Psoas muscle (tissue), 7 donors: ENCODE measurements at regions not wholly inside any gene's neighbourhood (a gene's known extent, or its start where the extent isn't known, plus 50 kb on each side); places are given as distances from the start of the nearest gene placed in this dataset.

Source experiments
- ATAC-seq, 4 donors: fragments of 200-7000 bp; cut with Tn5 transposase; one replicate each; pipeline ENCODE4 v1.9.1; 2020; ENCODE audit warnings: moderate library complexity in 3 of 4, mild to moderate bottlenecking in 2 of 4
- DNase-seq, 2 donors: peaks; one replicate each; pipeline ENCODE4 v3.0.0-alpha.2; 2020
- H3K27ac ChIP-seq: fragments of 200-600 bp; one replicate; pipeline ENCODE4 v1.8.0; 2022
- H3K27me3 ChIP-seq, 3 donors: fragments of 200-600 bp in 1 of 3; one replicate each; pipeline versions ENCODE4 v1.6.1 to v1.8.0; 2013 to 2022; ENCODE audit warnings: low read length in 2 of 3, mild to moderate bottlenecking in 2 of 3, moderate library complexity in 1 of 3; ENCODE audit not compliant: insufficient read depth in 3 of 3
- H3K36me3 ChIP-seq, 2 donors: fragments of 200-600 bp in 1 of 2; one replicate each; pipeline versions ENCODE4 v1.6.1 to v1.8.0; 2013 to 2022; ENCODE audit warnings: low read depth in 1 of 2, mild to moderate bottlenecking in 1 of 2, moderate library complexity in 1 of 2; ENCODE audit not compliant: insufficient read depth in 1 of 2
- H3K4me1 ChIP-seq: fragments of 200-600 bp; one replicate; pipeline ENCODE4 v1.8.0; 2022
- H3K4me3 ChIP-seq: fragments of 200-600 bp; one replicate; pipeline ENCODE4 v1.8.0; 2022; ENCODE audit warnings: mild to moderate bottlenecking
- H3K9me3 ChIP-seq: fragments of 200-600 bp; one replicate; pipeline ENCODE4 v1.8.0; 2022
- WGBS, 3 donors: extraction: QIAGEN DNeasy Blood & Tissue Kit; methylation state at CpG; one replicate each; pipeline versions ENCODE4 v1.1.6 to v1.1.7; 2013; 5-methylcytosine and 5-hydroxymethylcytosine counted together
- intact Hi-C, 2 donors: fragments of 100-400 bp; cut with DNase I; formaldehyde crosslinking; loops; one replicate each; pipeline versions ENCODE4 v1.11.0 to v1.14.2; 2022
- TF ChIP-seq, protein P1 (sequence below): fragments of 200-600 bp; IDR thresholded peaks from one replicate; pipeline ENCODE4 v1.8.0; 2022; ENCODE audit warnings: antibody characterized with exemption
- donor health status: healthy with polysubstance abuse.
- donor health status: DM: no; HTN: no; CAD: no; lungs with moderate emphysema.
- donor health status: Bipolar disorder and iron deficiency.
- donor health status: healthy.
- donor health status: DM: yes; HTN: yes; CAD: no.
- donor health status: DM: no; HTN: no; CAD: no.
- donor health status: DM: yes; HTN: yes; CAD: no.

DNA sequence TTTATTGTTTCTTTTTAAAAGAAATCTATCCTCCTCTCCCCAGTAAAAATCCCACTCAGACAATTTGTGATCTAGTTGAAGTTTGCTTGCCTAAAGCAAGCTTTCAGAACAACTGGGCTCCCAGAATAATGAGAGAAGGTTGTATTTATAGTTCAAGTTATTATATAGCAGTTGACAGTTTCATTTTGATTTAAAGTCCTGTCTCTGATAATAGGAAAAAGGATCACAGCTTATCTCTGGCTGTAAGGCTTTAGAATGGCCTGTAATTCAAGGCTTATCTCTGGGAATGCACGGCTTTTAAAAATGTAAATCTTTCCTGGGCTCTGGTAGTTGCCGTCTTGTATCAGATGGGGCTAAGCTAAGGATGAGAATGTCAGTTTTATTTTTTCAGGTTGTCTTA is 123.3 kb upstream of the TMTC4 start:
- Histone ChIP-seq H3K9me3 (peaks cover 6% of the 10 kb centered on the region), H3K27me3 (no peaks in the 10 kb centered on the region), H3K36me3 (no peaks in the 10 kb centered on the region), H3K4me1 (no peaks in the 10 kb centered on the region), H3K27ac (no peak overlapping the region), H3K4me3 (no peak overlapping the region)
- TF ChIP-seq, protein P1, sequence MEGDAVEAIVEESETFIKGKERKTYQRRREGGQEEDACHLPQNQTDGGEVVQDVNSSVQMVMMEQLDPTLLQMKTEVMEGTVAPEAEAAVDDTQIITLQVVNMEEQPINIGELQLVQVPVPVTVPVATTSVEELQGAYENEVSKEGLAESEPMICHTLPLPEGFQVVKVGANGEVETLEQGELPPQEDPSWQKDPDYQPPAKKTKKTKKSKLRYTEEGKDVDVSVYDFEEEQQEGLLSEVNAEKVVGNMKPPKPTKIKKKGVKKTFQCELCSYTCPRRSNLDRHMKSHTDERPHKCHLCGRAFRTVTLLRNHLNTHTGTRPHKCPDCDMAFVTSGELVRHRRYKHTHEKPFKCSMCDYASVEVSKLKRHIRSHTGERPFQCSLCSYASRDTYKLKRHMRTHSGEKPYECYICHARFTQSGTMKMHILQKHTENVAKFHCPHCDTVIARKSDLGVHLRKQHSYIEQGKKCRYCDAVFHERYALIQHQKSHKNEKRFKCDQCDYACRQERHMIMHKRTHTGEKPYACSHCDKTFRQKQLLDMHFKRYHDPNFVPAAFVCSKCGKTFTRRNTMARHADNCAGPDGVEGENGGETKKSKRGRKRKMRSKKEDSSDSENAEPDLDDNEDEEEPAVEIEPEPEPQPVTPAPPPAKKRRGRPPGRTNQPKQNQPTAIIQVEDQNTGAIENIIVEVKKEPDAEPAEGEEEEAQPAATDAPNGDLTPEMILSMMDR, result no peak
- no peak for ATAC-seq
- WGBS, 3 donors, result 25 to 55% (median 38%) methylated on average over 2 of the region's 2 CpGs
- intact Hi-C loops, result no loop called here
- no peak for DNase-seq

DNA sequence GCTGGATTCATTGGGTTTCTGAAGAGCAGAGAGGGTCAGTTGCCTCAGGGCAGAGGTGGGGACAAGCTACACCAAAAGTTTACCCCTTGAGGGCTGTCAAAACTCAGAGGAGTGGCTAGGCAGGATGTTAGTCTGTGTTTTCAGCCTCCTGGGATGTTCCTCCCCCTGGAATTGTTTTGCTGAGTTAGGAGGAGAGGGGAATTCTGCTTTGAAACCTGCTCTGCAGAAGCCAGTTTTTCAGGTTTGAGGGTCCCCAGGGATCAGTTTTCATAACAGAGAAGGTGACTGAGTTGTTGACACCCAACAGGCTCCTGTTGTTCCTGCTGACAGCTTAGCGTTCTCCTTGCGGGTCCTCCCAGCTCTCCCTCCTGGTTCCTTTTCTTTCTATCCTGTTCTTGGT is 121.9 kb upstream of the TMTC4 start:
- peaks cover 6% of the 10 kb centered on the region for H3K9me3 ChIP-seq
- H3K4me1 ChIP-seq, result no peaks in the 10 kb centered on the region
- TF ChIP-seq, protein P1, result no peak
- H3K27ac ChIP-seq, result no peak overlapping the region
- ATAC-seq (no peak), DNase-seq (no peak)
- H3K4me3 ChIP-seq, result no peak overlapping the region
- H3K36me3 ChIP-seq, result no peaks in the 10 kb centered on the region
- WGBS, 3 donors, result 78 to 87% (median 85%) methylated on average over 2 of the region's 2 CpGs
- intact Hi-C loops, result no loop called here
- no peaks in the 10 kb centered on the region for H3K27me3 ChIP-seq

DNA sequence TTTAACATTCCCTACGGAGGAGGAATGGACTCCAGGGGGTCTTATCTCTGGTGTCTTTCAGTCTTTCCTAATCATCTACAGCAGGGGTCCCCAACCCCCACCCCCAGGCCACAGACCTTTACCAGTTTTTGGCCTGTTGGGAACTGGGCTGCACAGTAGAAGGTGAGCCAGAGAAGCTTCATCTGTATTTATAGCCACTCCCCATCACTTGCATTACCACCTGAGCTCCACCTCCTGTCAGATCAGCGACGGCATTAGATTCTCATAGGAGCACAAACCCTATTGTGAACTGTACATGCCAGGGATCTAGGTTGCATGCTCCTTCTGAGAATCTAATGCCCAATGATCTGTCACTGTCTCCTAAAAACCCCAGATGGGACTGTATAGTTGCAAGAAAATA is 120.0 kb upstream of the TMTC4 start:
- no peak overlapping the region for H3K4me3 ChIP-seq
- WGBS, 3 donors, result 76 to 89% (median 87%) methylated on average over 3 of the region's 3 CpGs
- no peak for ATAC-seq

DNA sequence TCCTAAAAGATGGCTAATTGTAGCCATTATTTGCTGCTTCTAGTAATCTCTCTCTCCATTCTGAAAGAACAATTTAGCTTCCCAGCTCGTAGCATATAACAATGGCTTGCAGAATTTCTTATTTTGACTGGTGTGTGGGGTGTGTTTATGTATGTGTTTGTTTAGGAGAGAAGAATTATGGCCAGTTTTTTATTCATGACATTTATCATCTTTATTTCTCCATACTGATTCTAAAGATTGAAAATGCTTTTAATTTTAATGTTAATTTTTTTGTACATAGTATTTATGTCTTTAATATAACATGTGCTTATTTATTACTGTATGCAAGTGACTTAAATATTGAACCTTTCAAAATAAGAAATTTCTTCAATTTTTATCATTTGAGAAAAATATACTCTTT is 115.8 kb upstream of the TMTC4 start:
- TF ChIP-seq, protein P1, result no peak
- H3K4me1 ChIP-seq, result no peaks in the 10 kb centered on the region
- no peak overlapping the region for H3K27ac ChIP-seq
- ATAC-seq, result no peak
- H3K27me3 ChIP-seq, result no peaks in the 10 kb centered on the region
- peaks cover 3% of the 10 kb centered on the region for H3K9me3 ChIP-seq
- H3K4me3 ChIP-seq, result no peak overlapping the region
- H3K36me3 ChIP-seq, result no peaks in the 10 kb centered on the region
- 12 to 42% (median 29%) methylated on average over 1 of the region's 1 CpG for WGBS, 3 donors
- DNase-seq, result no peak
- intact Hi-C loops, result no loop called here

More for the DNA sequence above, 120.0 kb upstream of the TMTC4 start:
- no peak for DNase-seq
- no peaks in the 10 kb centered on the region for H3K36me3 ChIP-seq
- no peaks in the 10 kb centered on the region for H3K27me3 ChIP-seq
- peaks cover 6% of the 10 kb centered on the region for H3K9me3 ChIP-seq
- no peak overlapping the region for H3K27ac ChIP-seq
- TF ChIP-seq, protein P1, result no peak
- H3K4me1 ChIP-seq, result no peaks in the 10 kb centered on the region
- intact Hi-C loops, result no loop called here

DNA sequence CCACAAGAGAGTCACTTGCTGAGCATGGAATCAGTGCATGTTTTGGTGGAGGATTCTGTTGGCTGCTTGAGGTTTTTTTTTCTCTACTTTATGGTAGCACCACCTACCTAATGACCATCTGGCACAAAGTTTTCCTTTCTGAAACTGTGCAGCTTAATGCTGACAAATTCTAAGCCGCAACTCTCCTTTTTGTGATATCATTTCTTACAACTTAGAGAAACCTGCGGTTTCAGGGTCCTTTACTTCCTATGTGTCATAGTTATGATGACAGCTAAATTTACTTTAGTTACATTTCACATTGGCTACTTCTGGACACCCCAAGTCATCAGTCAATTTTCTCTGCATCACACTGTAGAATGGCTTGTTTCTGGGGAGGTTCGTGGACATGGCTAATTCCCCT is 115.4 kb upstream of the TMTC4 start:
- no peaks in the 10 kb centered on the region for H3K4me1 ChIP-seq
- no peaks in the 10 kb centered on the region for H3K36me3 ChIP-seq
- no peak overlapping the region for H3K27ac ChIP-seq
- TF ChIP-seq, protein P1, result no peak
- DNase-seq (no peak), ATAC-seq (no peak)
- 41 to 58% (median 42%) methylated on average over 3 of the region's 3 CpGs for WGBS, 3 donors
- H3K9me3 ChIP-seq, result no peaks in the 10 kb centered on the region
- intact Hi-C loops, result no loop called here
- no peak overlapping the region for H3K4me3 ChIP-seq
- H3K27me3 ChIP-seq, result no peaks in the 10 kb centered on the region
